KMS-11 (cell line): ENCODE measurements at regions not wholly inside any gene's neighbourhood (a gene's known extent, or its start where the extent isn't known, plus 50 kb on each side); places are given as distances from the start of the nearest gene placed in this dataset.

ENCODE experiments used
- H2AFZ ChIP-seq: fragments of 200-600 bp; sonication (generic); 2 replicates; pipeline ENCODE4 v1.6.1; 2016; ENCODE audit warnings: antibody characterized with exemption, mixed run types, low read depth
- H3K27ac ChIP-seq: fragments of 200-600 bp; sonication (generic); 2 replicates; pipeline ENCODE4 v1.6.1; 2016; ENCODE audit warnings: mild to moderate bottlenecking, mixed run types
- H3K27me3 ChIP-seq: fragments of 200-600 bp; sonication (generic); 2 replicates; pipeline ENCODE4 v1.6.1; 2017; ENCODE audit warnings: mild to moderate bottlenecking, low read depth, mixed run types, moderate library complexity; ENCODE audit not compliant: insufficient read depth
- H3K36me3 ChIP-seq: fragments of 200-600 bp; sonication (generic); 2 replicates; pipeline ENCODE4 v1.6.1; 2017; ENCODE audit warnings: mild to moderate bottlenecking, mixed run types; ENCODE audit not compliant: insufficient read depth
- H3K4me1 ChIP-seq: fragments of 200-600 bp; sonication (generic); 2 replicates; pipeline ENCODE4 v1.6.1; 2016; ENCODE audit warnings: mild to moderate bottlenecking, low read depth, mixed run types; ENCODE audit not compliant: poor library complexity, severe bottlenecking
- H3K4me2 ChIP-seq: fragments of 200-600 bp; sonication (generic); 2 replicates; pipeline ENCODE4 v1.7.0; 2016; ENCODE audit warnings: mild to moderate bottlenecking, mixed run types
- H3K4me3 ChIP-seq: fragments of 200-600 bp; sonication (generic); IDR thresholded peaks from 2 replicates; pipeline ENCODE4 v1.6.1; 2017; ENCODE audit warnings: low read depth, low read length, mixed read lengths; ENCODE audit not compliant: insufficient read depth
- H3K79me2 ChIP-seq: fragments of 200-600 bp; sonication (generic); 2 replicates; pipeline ENCODE4 v1.6.1; 2016; ENCODE audit warnings: low read depth, mixed run types; ENCODE audit not compliant: insufficient read depth
- H3K9ac ChIP-seq: fragments of 200-600 bp; sonication (generic); 2 replicates; pipeline ENCODE4 v1.6.1; 2016; ENCODE audit warnings: mild to moderate bottlenecking, mixed run types
- H4K20me1 ChIP-seq: fragments of 200-600 bp; sonication (generic); 2 replicates; pipeline ENCODE4 v1.6.1; 2016; ENCODE audit warnings: mild to moderate bottlenecking, mixed run types; ENCODE audit not compliant: insufficient read depth
- TF ChIP-seq, protein P1 (sequence below): fragments of 200-600 bp; sonication (generic); conservative IDR thresholded peaks from 2 replicates; pipeline ENCODE4 v1.6.1; 2017; ENCODE audit warnings: low read depth, mild to moderate bottlenecking, antibody characterized with exemption, low read length, moderate library complexity, mixed read lengths

GRCh38 chr2:144032566-144032965 is 487.4 kb downstream of the ZEB2 start:
- H3K4me3 ChIP-seq, result no peak overlapping the region
- no peaks in the 10 kb centered on the region for H3K79me2 ChIP-seq
- H3K4me2 ChIP-seq, result no peak overlapping the region
- H3K9ac ChIP-seq, result no peak overlapping the region
- H3K4me1 ChIP-seq, result peaks cover 4% of the 10 kb centered on the region
- no peaks in the 10 kb centered on the region for H3K36me3 ChIP-seq
- TF ChIP-seq, protein P1, sequence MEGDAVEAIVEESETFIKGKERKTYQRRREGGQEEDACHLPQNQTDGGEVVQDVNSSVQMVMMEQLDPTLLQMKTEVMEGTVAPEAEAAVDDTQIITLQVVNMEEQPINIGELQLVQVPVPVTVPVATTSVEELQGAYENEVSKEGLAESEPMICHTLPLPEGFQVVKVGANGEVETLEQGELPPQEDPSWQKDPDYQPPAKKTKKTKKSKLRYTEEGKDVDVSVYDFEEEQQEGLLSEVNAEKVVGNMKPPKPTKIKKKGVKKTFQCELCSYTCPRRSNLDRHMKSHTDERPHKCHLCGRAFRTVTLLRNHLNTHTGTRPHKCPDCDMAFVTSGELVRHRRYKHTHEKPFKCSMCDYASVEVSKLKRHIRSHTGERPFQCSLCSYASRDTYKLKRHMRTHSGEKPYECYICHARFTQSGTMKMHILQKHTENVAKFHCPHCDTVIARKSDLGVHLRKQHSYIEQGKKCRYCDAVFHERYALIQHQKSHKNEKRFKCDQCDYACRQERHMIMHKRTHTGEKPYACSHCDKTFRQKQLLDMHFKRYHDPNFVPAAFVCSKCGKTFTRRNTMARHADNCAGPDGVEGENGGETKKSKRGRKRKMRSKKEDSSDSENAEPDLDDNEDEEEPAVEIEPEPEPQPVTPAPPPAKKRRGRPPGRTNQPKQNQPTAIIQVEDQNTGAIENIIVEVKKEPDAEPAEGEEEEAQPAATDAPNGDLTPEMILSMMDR, result no peak
- no peaks in the 10 kb centered on the region for H4K20me1 ChIP-seq
- no peaks in the 10 kb centered on the region for H3K27me3 ChIP-seq
- no peak overlapping the region for H2AFZ ChIP-seq
- no peak overlapping the region for H3K27ac ChIP-seq

- no peak overlapping the region for H2AFZ ChIP-seq
- no peak overlapping the region for H3K4me2 ChIP-seq
These were observed 489.1 kb downstream of the ZEB2 start for GRCh38 chr2:144030791-144031190.

DNA sequence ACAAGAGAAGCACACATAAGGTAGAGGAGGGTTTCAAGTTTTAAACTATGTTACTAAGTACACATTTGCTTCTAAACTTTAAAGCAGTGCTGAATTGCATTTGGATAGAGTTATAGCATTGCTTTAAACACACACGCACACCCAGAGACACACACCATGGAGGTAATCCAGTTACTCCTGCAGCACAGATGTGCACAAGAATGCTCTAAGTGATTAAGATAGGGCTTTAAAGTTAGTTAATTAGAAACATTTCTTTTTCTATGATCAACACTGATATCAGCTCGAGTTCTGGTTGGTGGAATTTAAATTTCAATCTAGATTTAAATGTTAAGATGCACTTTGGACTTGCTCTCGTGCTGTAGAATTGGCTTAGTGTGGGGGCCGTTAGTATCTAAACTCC is 492.3 kb downstream of the ZEB2 start:
- H3K27me3 ChIP-seq, result no peaks in the 10 kb centered on the region
- no peak overlapping the region for H3K27ac ChIP-seq
- no peaks in the 10 kb centered on the region for H4K20me1 ChIP-seq
- no peak overlapping the region for H3K9ac ChIP-seq
- no peak overlapping the region for H2AFZ ChIP-seq
- no peaks in the 10 kb centered on the region for H3K36me3 ChIP-seq
- TF ChIP-seq, protein P1, result no peak
- no peaks in the 10 kb centered on the region for H3K79me2 ChIP-seq
- no peak overlapping the region for H3K4me2 ChIP-seq
- no peak overlapping the region for H3K4me3 ChIP-seq
- H3K4me1 ChIP-seq, result no peaks in the 10 kb centered on the region

More at GRCh38 chr2:144030791-144031190, 489.1 kb downstream of the ZEB2 start:
- Histone ChIP-seq H3K9ac (no peak overlapping the region), H3K27ac (no peak overlapping the region), H3K79me2 (no peaks in the 10 kb centered on the region), H3K4me3 (no peak overlapping the region), H3K4me1 (peaks cover 4% of the 10 kb centered on the region), H3K27me3 (no peaks in the 10 kb centered on the region), H3K36me3 (no peaks in the 10 kb centered on the region), H4K20me1 (no peaks in the 10 kb centered on the region)
- TF ChIP-seq, protein P1, result no peak

- Histone ChIP-seq H3K4me3 (no peak overlapping the region), H3K9ac (no peak overlapping the region), H3K4me2 (no peak overlapping the region), H3K27me3 (no peaks in the 10 kb centered on the region), H4K20me1 (no peaks in the 10 kb centered on the region), H3K36me3 (no peaks in the 10 kb centered on the region), H2AFZ (no peak overlapping the region), H3K4me1 (no peaks in the 10 kb centered on the region), H3K79me2 (no peaks in the 10 kb centered on the region), H3K27ac (no peak overlapping the region)
- TF ChIP-seq, protein P1, result no peak
These were observed 493.2 kb downstream of the ZEB2 start for GRCh38 chr2:144026753-144027152.
